Sigmoid colon (tissue), 6 donors: ENCODE measurements at regions not wholly inside any gene's neighbourhood (a gene's known extent, or its start where the extent isn't known, plus 50 kb on each side); places are given as distances from the start of the nearest gene placed in this dataset.

Experiments
- DNase-seq: peaks from one replicate; pipeline ENCODE4 v3.0.0-alpha.2; 2019
- H3K27ac ChIP-seq, 4 donors: fragments of 200-600 bp; sonication (generic); one replicate each; pipeline ENCODE4 v1.5.1; 2016 to 2019; ENCODE audit warnings: mild to moderate bottlenecking in 1 of 4
- H3K27me3 ChIP-seq, 3 donors: fragments of 200-600 bp; sonication (generic); one replicate each; pipeline ENCODE4 v1.5.1; 2019; ENCODE audit warnings: mild to moderate bottlenecking in 1 of 3
- H3K36me3 ChIP-seq, 4 donors: fragments of 200-600 bp; sonication (generic); one replicate each; pipeline ENCODE4 v1.5.1; 2016 to 2019
- H3K4me1 ChIP-seq, 4 donors: fragments of 200-600 bp; sonication (generic); one replicate each; pipeline ENCODE4 v1.5.1; 2017 to 2019
- H3K4me3 ChIP-seq, 4 donors: fragments of 200-600 bp; sonication (generic); one replicate each; pipeline ENCODE4 v1.5.1; 2017 to 2019; ENCODE audit warnings: mild to moderate bottlenecking in 2 of 4, moderate library complexity in 1 of 4
- H3K9me3 ChIP-seq, 4 donors: fragments of 200-600 bp in 3 of 4; sonication (generic) in 3 of 4; one replicate each; pipeline versions ENCODE4 v1.5.1 to v1.6.1; 2013 to 2019
- CTCF ChIP-seq, 4 experiments: fragments of 450-650 bp in 3 of 4; fragments of 200-600 bp in 1 of 4; IDR thresholded peaks; one replicate each; pipeline ENCODE4 v1.5.1; 2016 to 2019; ENCODE audit warnings: antibody characterized with exemption in 4 of 4, mild to moderate bottlenecking in 3 of 4, moderate library complexity in 2 of 4
- EP300 ChIP-seq, 4 donors: sonication (generic); formaldehyde crosslinking; IDR thresholded peaks; one replicate each; pipeline ENCODE4 v1.6.1; 2017; ENCODE audit warnings: antibody characterized with exemption in 4 of 4
- POLR2A ChIP-seq, 2 donors: fragments of 450-650 bp; IDR thresholded peaks; one replicate each; pipeline ENCODE4 v1.6.1; 2016; ENCODE audit warnings: antibody characterized with exemption in 2 of 2, mild to moderate bottlenecking in 2 of 2, moderate library complexity in 2 of 2
- POLR2AphosphoS5 ChIP-seq, 4 donors: sonication (generic); formaldehyde crosslinking; IDR thresholded peaks; one replicate each; pipeline ENCODE4 v1.6.1; 2017; ENCODE audit warnings: antibody characterized with exemption in 4 of 4
- WGBS, 2 donors: extraction: QIAGEN DNeasy Blood & Tissue Kit; methylation state at CpG; one replicate each; pipeline ENCODE4 v1.1.7; 2013; 5-methylcytosine and 5-hydroxymethylcytosine counted together
- intact Hi-C: fragments of 100-400 bp; cut with DNase I; formaldehyde crosslinking; loops from one replicate; pipeline ENCODE4 v1.15.1; 2023
- donor health status: healthy with polysubstance abuse.
- donor health status: healthy.

- intact Hi-C loops, result no loop called here
- Histone ChIP-seq H3K36me3 (no peaks in the 10 kb centered on the region), H3K4me3 (no peak overlapping the region), H3K27me3 (no peaks in the 10 kb centered on the region), H3K4me1 (no peaks in the 10 kb centered on the region), H3K27ac (no peak overlapping the region), H3K9me3 (no peaks in the 10 kb centered on the region)
- no peak for DNase-seq
- TF ChIP-seq EP300 (IDR thresholded peaks at IDR 0.05) (no peak), POLR2AphosphoS5 (IDR thresholded peaks at IDR 0.05) (no peak), POLR2A (IDR thresholded peaks at IDR 0.05) (no peak), CTCF (IDR thresholded peaks at IDR 0.05) (no peak)
- WGBS, 2 donors, result 68 to 77% methylated on average over 1 of the region's 1 CpG
Observed at GRCh38 chr4:111228874-111229273, 606.0 kb upstream of the PITX2 start.

- DNase-seq, result no peak
- Histone ChIP-seq H3K4me1 (no peaks in the 10 kb centered on the region), H3K27ac (no peak overlapping the region), H3K9me3 (no peaks in the 10 kb centered on the region), H3K4me3 (no peak overlapping the region), H3K36me3 (no peaks in the 10 kb centered on the region), H3K27me3 (no peaks in the 10 kb centered on the region)
- WGBS, 2 donors, result 47 to 50% methylated on average over 1 of the region's 1 CpG
- intact Hi-C loops, result no loop called here
- TF ChIP-seq POLR2A (IDR thresholded peaks at IDR 0.05) (no peak), EP300 (IDR thresholded peaks at IDR 0.05) (no peak), POLR2AphosphoS5 (IDR thresholded peaks at IDR 0.05) (no peak), CTCF (IDR thresholded peaks at IDR 0.05) (no peak)
Observed at GRCh38 chr4:111230265-111230664, 607.4 kb upstream of the PITX2 start.

GRCh38 chr4:111231281-111231680 is 608.4 kb upstream of the PITX2 start:
- Histone ChIP-seq H3K4me3 (no peak overlapping the region), H3K27ac (no peak overlapping the region), H3K36me3 (no peaks in the 10 kb centered on the region), H3K4me1 (no peaks in the 10 kb centered on the region), H3K27me3 (no peaks in the 10 kb centered on the region), H3K9me3 (no peaks in the 10 kb centered on the region)
- 70 to 71% methylated on average over 4 of the region's 4 CpGs for WGBS, 2 donors
- TF ChIP-seq POLR2A (IDR thresholded peaks at IDR 0.05), result no peak
- TF ChIP-seq CTCF (IDR thresholded peaks at IDR 0.05), result no peak
- no peak for TF ChIP-seq POLR2AphosphoS5 (IDR thresholded peaks at IDR 0.05)
- TF ChIP-seq EP300 (IDR thresholded peaks at IDR 0.05), result no peak
- DNase-seq, result no peak
- intact Hi-C loops, result no loop called here

- no peak for TF ChIP-seq POLR2AphosphoS5 (IDR thresholded peaks at IDR 0.05)
- no peak for TF ChIP-seq CTCF (IDR thresholded peaks at IDR 0.05)
- no peak for TF ChIP-seq POLR2A (IDR thresholded peaks at IDR 0.05)
- no peak for TF ChIP-seq EP300 (IDR thresholded peaks at IDR 0.05)
- Histone ChIP-seq H3K36me3 (no peaks in the 10 kb centered on the region), H3K4me3 (no peak overlapping the region), H3K27ac (no peak overlapping the region), H3K9me3 (no peaks in the 10 kb centered on the region), H3K27me3 (no peaks in the 10 kb centered on the region), H3K4me1 (no peaks in the 10 kb centered on the region)
- WGBS, 2 donors, result 69 to 72% methylated on average over 8 of the region's 8 CpGs
- DNase-seq, result no peak
- intact Hi-C loops, result no loop called here
Observed at GRCh38 chr4:111234939-111235338, 612.1 kb upstream of the PITX2 start.

- no peak overlapping the region for H3K27ac ChIP-seq
- intact Hi-C loops, result no loop called here
- no peaks in the 10 kb centered on the region for H3K36me3 ChIP-seq
- TF ChIP-seq EP300 (IDR thresholded peaks at IDR 0.05) (no peak), POLR2AphosphoS5 (IDR thresholded peaks at IDR 0.05) (no peak), CTCF (IDR thresholded peaks at IDR 0.05) (no peak), POLR2A (IDR thresholded peaks at IDR 0.05) (no peak)
- no peak for DNase-seq
- H3K4me1 ChIP-seq, result no peaks in the 10 kb centered on the region
- no peaks in the 10 kb centered on the region for H3K27me3 ChIP-seq
- 18 to 63% methylated on average over 5 of the region's 5 CpGs for WGBS, 2 donors
- no peaks in the 10 kb centered on the region for H3K9me3 ChIP-seq
- H3K4me3 ChIP-seq, result no peak overlapping the region
Observed at GRCh38 chr4:111263836-111264235, 641.0 kb upstream of the PITX2 start.
